Body of pancreas (tissue), 4 donors: ENCODE measurements at regions not wholly inside any gene's neighbourhood (a gene's known extent, or its start where the extent isn't known, plus 50 kb on each side); places are given as distances from the start of the nearest gene placed in this dataset.

Source experiments
- POLR2A ChIP-seq, 3 donors: fragments of 450-650 bp; IDR thresholded peaks; one replicate each; pipeline ENCODE4 v1.6.1; 2016; ENCODE audit warnings: antibody characterized with exemption in 3 of 3, mild to moderate bottlenecking in 2 of 3
- TF ChIP-seq, protein P1 (sequence below), 7 experiments: fragments of 450-650 bp in 4 of 7; fragments of 200-600 bp in 3 of 7; sonication (generic) in 3 of 7; IDR thresholded peaks; one replicate each; pipeline ENCODE4 v1.5.1; 2016 to 2019; ENCODE audit warnings: antibody characterized with exemption in 7 of 7

DNA sequence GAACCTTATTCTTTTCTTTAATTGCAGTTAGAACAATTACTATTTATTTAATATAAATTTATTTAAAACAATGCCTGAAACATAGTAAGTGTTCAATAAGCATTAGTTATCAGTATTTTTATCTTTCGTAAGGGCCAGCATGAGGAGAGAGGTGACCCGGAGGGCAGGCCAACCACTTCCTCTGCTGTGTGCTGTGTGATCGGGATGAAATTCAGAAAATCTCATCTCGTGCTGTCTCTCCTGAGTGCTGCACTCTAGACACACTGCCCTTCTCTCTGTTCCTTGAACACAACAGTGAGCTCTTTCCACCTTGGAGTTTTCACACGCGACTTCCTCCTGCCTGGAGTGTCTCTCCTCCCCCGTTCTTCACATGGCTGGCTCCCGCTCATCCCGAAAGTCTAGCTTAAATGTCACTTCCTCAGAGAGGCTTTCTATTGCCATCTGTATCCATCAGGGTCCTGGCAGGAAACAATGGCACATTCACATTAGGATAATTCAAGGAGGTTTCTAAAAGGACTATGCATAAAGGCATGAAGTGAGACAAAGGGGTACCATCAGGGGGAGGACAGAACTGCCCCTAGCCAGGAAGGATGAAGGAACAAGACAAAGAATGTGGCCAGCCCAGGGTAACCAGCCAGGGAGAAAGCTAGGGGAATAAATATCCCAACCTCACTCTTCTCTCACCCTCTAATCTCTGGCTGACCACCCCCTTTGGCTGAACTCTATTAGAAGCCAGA lies 142.6 kb upstream of the GJB5 start:
- TF ChIP-seq, protein P1, sequence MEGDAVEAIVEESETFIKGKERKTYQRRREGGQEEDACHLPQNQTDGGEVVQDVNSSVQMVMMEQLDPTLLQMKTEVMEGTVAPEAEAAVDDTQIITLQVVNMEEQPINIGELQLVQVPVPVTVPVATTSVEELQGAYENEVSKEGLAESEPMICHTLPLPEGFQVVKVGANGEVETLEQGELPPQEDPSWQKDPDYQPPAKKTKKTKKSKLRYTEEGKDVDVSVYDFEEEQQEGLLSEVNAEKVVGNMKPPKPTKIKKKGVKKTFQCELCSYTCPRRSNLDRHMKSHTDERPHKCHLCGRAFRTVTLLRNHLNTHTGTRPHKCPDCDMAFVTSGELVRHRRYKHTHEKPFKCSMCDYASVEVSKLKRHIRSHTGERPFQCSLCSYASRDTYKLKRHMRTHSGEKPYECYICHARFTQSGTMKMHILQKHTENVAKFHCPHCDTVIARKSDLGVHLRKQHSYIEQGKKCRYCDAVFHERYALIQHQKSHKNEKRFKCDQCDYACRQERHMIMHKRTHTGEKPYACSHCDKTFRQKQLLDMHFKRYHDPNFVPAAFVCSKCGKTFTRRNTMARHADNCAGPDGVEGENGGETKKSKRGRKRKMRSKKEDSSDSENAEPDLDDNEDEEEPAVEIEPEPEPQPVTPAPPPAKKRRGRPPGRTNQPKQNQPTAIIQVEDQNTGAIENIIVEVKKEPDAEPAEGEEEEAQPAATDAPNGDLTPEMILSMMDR (IDR thresholded peaks at IDR 0.05): no peak
- TF ChIP-seq POLR2A (IDR thresholded peaks at IDR 0.05): no peak
